Left colon (tissue), 2 donors: ENCODE measurements at regions not wholly inside any gene's neighbourhood (a gene's known extent, or its start where the extent isn't known, plus 50 kb on each side); places are given as distances from the start of the nearest gene placed in this dataset.
A peak's percentile ranks its signal among the peaks of the same experiment; 100 is the strongest.
"Not testable (repeated sequence)": the region's sequence is repeated elsewhere in the genome, so short reads cannot be mapped to it uniquely, and the experiment has no call there.

Experiments used
- ATAC-seq: fragments of 200-7000 bp; cut with Tn5 transposase; one replicate; pipeline ENCODE4 v1.9.1; 2020; ENCODE audit warnings: mild to moderate bottlenecking, moderate library complexity
- DNase-seq, 2 donors: peaks; one replicate each; pipeline ENCODE4 v3.0.0-alpha.2; 2020
- intact Hi-C, 2 donors: fragments of 100-400 bp; cut with DNase I in 1 of 2; cut with micrococcal nuclease in 1 of 2; formaldehyde crosslinking; loops; one replicate each; pipeline versions ENCODE4 v1.11.2 to v1.14.0; 2022; cut with DNase I, micrococcal nuclease
- donor health status: DM: no; HTN: no; CAD: no.
- donor health status: DM: yes; HTN: yes; CAD: no.

DNA sequence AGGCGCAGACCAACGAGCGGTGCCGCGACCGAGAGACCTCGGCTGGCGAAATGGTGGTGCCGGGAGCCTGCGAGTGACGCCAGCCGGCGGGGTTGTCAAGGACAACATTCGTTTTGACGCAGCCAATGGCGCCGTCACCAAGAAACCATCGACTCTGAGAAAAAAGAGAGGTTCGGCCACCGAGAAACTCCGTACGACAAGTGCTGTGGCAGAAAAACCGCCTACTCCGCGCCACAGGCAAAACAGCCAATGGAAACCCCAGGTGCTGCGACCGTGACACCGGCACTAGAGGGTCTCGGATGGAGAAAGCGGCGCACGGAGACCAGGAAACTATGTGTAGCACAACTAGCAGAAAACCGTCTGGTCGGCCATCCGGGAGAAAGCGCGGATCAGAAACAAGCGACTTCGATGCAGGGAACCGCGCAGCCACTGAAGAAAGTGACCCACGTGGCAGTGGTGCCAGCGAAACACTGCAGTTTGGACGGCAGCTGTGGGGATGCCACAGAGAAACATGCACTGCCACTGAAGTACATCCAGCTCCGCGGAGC is 88.8 kb downstream of the ANXA2R start:
- DNase-seq = peak; percentile 32 to 62
- peak; percentile 18 for ATAC-seq
- intact Hi-C loops = loop anchor here in 1 of 2 donors (5.0 kb wide), 1 partner anchor 46 kb away; no protein-coding TSS in a partner anchor

DNA sequence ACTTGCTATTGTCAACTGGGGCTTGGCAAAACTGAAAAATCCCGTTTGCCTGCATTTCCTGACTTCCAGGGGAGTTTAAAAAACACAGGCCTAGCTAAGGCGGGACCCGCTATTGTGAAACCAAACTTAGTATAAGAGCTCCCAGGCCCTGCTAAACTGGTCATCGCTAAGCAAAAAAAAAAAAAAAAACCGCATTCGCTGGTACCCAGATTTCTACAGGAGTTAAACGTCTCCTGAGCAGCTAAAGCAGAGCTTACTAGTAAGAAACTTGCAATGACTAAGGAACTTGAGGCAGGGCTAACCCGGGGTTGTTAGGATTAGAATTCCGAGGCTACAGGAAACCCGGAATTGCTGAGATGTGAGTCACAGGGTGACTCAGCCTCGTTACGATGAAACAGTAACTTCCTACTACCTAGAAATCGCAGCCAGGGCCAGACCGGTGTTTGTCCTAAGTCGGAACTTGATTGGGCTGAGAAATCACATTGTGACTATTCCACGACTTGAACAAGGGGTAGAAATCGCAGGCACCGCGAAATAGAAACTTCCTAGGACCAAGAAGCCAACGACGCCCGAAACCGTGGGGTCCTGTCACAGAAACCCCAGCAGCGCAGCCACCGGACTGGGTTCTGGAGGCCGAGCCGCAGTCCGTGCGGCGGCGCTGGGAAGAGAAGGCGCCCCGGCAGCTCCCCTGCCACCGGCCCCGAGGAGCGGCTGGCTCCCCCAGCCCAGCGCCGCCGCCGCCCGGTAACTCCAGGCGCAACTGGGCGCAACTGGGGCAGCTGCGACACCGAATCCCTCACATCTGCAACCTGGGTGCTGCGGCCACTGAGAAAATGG is 89.4 kb downstream of the ANXA2R start:
- intact Hi-C loops = loop anchor here in 1 of 2 donors (5.0 kb wide), 1 partner anchor 47 kb away; no protein-coding TSS in a partner anchor
- ATAC-seq = peak; percentile 92
- peak; percentile 68 to 82 for DNase-seq

DNA sequence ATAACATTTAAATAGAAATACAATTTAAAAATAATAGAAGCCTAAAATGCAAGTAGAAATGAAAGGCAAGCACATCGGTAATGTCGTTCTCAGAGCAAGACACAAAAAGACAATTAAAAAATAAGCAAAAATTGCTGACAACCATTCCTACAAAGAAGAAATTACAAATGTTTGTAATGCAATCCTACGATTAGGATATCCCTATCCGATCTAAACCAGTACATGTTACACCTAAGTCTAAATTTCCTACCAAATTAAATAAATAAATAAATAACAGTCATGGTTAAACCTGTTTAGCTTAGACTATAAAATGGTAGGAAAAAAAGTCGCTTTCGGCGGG is 90.0 kb downstream of the ANXA2R start:
- intact Hi-C loops = loop anchor here in 1 of 2 donors (5.0 kb wide), 1 partner anchor 47 kb away; no protein-coding TSS in a partner anchor
- ATAC-seq (no peak), DNase-seq (no peak)

DNA sequence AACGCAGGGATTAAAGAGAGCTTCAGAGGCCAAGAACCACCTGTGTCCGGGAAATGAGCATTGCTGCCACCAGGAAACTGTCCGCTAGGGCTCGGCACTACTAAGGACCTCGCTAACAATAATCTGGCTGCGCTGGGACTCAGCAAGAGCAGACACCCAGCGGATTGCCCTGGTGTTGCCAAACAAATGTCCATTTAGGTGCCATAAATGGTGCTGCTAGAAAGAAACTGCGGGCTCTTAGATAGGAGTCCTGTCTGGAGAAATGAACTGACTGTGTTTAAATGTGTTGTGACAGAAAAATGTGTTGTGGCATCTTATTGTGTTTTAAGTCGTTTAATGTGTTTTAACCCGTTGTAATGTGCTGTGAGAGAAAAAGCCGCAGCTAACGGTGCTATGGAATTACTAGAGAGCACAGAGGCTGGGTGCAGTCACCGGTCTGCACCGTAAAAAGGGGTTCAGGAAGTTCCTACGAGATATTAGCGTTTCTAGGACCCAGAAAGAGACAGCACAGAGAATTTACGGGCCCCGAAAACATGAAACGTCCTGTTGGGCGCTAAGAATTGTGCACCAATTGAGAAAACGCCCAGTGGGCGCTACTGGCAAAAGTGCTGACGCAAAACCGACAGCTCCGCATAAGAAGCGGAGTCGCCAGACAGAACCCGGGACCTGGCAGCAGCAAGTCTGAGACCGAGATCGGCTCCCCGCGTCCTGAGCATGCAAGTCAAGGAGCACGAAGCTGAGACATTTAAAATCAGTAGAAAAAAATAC is 90.6 kb downstream of the ANXA2R start:
- DNase-seq (peak; percentile 67 to 72), ATAC-seq (peak; percentile 77)
- intact Hi-C loops = loop anchor here (5.0 to 10.0 kb wide), 2 partner anchors 45 to 48 kb away; no protein-coding TSS in a partner anchor

DNA sequence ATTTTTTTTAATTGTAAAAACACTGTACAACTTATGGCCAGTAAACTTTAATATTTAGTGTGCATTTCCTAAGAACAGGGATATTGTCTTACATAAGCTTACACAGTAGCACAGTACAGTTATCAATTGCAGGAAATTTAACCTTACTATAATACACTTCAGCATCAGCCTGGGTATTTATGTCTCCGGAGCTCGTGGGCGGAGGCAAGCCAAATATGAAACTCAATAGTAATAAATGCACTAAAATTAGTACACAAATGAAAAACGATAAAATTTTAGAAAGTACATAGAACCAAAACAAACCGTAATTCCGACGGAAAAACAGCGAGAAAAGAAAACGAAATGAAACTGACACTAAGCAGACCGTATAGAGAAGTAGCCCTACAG is 91.2 kb downstream of the ANXA2R start:
- DNase-seq = no peak
- ATAC-seq = no peak
- intact Hi-C loops = loop anchor here in 1 of 2 donors (10.0 kb wide), 1 partner anchor 46 kb away; no protein-coding TSS in a partner anchor

- intact Hi-C loops = loop anchor here in 1 of 2 donors (10.0 kb wide), 1 partner anchor 50 kb away; no protein-coding TSS in a partner anchor
- ATAC-seq (no peak), DNase-seq (no peak)
Observed at GRCh38 chr5:42944989-42945388, 95.1 kb downstream of the ANXA2R start.

GRCh38 chr5:42943931-42944631 is 96.0 kb downstream of the ANXA2R start:
- no peak for DNase-seq
- intact Hi-C loops = loop anchor here in 1 of 2 donors (10.0 kb wide), 1 partner anchor 51 kb away; no protein-coding TSS in a partner anchor
- ATAC-seq = no peak

DNA sequence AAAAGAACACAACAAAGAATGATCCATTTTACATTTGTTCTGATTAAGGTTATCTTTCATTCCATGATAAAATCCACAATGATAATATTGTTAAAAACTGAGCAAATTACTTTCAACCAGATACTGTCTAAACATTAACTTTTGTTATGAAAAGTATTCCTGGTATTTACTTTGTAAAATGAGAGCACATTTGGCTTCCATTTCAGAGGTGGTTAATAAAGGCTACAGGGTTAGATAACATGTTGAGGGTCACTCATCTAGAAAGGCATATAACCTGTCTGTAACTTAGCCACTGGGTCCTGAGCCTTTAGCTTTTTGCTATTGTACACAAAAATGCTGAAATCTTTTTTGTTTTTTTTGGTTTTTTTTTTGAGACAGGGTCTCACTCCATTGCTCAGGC is 99.3 kb downstream of the ANXA2R start:
- ATAC-seq (no peak), DNase-seq (no peak)
- intact Hi-C loops = loop anchor here in 1 of 2 donors (10.0 kb wide), 1 partner anchor 54 kb away; no protein-coding TSS in a partner anchor

DNA sequence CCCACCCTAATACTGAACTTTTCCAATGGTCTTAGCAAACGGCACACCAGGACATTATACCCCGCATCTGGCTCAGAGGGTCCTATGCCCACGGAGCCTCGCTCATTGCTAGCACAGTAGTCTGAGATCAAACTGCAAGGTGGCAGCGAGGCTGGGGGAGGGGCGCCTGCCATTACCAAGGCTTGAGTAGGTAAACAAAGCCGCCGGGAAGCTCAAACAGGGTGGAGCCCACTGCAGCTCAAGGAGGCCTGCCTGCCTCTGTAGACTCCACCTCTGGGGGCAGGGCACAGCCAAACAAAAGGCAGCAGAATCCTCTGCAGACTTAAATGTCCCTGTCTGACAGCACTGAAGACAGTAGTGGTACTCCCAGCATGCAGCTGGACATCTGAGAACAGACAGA is 108.1 kb downstream of the ANXA2R start:
- intact Hi-C loops, ATAC-seq, DNase-seq: not testable (repeated sequence)

DNA sequence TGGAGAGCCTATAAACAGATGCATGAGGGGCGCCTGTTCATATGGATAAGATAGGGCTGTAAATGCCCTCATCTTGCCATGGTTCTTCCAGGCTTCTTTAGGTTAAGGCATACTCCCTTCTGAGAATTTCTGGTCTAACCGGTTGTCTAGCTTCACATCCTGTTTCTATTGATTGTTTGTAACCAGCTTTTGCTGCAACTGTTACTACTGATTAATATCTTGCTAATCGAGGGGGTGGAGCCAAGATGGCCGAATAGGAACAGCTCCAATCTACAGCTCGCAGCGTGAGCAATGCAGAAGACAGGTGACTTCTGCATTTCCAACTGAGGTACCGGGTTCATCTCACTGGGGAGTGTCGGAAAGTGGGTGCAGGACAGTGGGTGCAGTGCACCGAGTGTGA is 108.7 kb downstream of the ANXA2R start:
- intact Hi-C loops, DNase-seq, ATAC-seq: not testable (repeated sequence)

- intact Hi-C loops = no loop called here
- ATAC-seq = no peak
- DNase-seq = no peak
Observed at GRCh38 chr5:42930934-42931333, 109.2 kb downstream of the ANXA2R start.

GRCh38 chr5:42929871-42930270 is 110.2 kb downstream of the ANXA2R start:
- no peak for DNase-seq
- no peak for ATAC-seq
- intact Hi-C loops = no loop called here

- ATAC-seq (no peak), DNase-seq (no peak)
- intact Hi-C loops = no loop called here
Observed at GRCh38 chr5:42927730-42928129, 112.4 kb downstream of the ANXA2R start.

GRCh38 chr5:42924686-42925085 is 113.0 kb upstream of the SELENOP start:
- intact Hi-C loops = no loop called here
- ATAC-seq = no peak
- no peak for DNase-seq

DNA sequence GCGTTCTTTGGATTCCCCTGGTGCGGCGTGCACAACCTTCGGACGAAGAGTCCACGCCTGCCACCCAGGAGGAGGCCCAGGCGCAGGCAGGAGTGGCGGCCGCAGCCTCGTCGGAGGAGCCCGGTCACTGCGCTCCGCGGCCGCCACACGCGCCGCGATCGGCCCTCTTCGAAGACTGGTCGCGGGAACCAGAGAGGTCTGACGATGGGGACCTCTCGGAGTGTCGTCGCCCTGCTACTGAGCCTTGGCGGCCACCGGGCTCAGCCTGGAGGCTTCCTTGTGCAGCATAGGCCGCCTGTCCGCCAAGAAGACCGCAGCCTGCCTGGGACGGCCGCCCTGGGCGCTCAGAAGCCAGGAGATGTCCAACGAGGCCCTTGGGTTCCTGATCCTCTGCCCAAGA is 112.5 kb upstream of the SELENOP start:
- DNase-seq (no peak), ATAC-seq (no peak)
- intact Hi-C loops = no loop called here

GRCh38 chr5:42923710-42924109 is 112.0 kb upstream of the SELENOP start:
- intact Hi-C loops = no loop called here
- ATAC-seq (no peak), DNase-seq (no peak)

DNA sequence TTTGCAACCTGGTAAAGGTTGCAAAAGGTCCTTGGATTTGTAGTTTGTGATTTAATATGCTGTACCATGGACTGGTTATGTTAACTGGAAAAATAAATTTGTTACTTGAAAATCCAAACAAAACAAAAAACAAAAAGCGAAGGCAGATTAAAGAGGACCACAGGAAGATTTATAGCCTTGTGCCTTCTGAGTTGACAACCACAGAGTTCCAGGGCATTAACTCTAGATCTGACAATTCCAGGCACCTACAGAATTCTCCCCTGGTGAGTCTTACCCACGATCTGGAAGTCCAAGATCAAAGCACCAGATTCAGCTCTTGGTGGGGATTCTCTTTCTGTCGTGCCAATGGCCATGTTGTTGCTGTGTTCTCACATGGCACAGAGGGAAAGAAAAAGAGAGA is 107.9 kb upstream of the SELENOP start:
- DNase-seq (no peak), ATAC-seq (no peak)
- intact Hi-C loops = no loop called here

- DNase-seq (no peak), ATAC-seq (no peak)
- intact Hi-C loops = no loop called here
Observed at GRCh38 chr5:42915306-42915866, 103.7 kb upstream of the SELENOP start.
